PC-9 (cell line): ENCODE measurements at regions not wholly inside any gene's neighbourhood (a gene's known extent, or its start where the extent isn't known, plus 50 kb on each side); places are given as distances from the start of the nearest gene placed in this dataset.

Experiments
- EZH2 ChIP-seq: fragments of 200-600 bp; sonication (generic); IDR thresholded peaks from 2 replicates; pipeline ENCODE4 v1.8.0; 2017; ENCODE audit warnings: antibody characterized with exemption, low read depth
- TF ChIP-seq, protein P1 (sequence below): fragments of 200-600 bp; sonication (generic); conservative IDR thresholded peaks from 2 replicates; pipeline ENCODE4 v1.6.1; 2017; ENCODE audit warnings: mixed run types, antibody characterized with exemption, mild to moderate bottlenecking, moderate library complexity

DNA sequence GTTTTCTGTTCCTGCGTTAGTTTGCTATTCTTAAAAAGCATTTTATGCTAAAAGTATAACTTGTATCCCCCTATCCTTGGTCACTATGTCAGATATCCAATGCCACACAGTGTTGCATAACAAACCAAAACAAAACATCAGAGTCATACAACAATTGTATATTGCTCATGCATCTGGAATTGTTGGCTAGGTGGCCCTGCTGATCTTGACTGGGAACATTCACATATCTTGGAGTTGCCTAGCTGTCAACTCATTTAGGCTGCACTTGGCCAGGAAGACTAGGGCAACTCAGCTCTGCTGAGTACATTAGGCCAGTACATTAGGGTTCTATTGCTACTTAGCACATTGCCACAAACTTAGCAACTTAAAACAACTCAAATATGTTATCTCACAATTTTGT, 706.5 kb upstream of the UBE2E2 start:
- TF ChIP-seq, protein P1, sequence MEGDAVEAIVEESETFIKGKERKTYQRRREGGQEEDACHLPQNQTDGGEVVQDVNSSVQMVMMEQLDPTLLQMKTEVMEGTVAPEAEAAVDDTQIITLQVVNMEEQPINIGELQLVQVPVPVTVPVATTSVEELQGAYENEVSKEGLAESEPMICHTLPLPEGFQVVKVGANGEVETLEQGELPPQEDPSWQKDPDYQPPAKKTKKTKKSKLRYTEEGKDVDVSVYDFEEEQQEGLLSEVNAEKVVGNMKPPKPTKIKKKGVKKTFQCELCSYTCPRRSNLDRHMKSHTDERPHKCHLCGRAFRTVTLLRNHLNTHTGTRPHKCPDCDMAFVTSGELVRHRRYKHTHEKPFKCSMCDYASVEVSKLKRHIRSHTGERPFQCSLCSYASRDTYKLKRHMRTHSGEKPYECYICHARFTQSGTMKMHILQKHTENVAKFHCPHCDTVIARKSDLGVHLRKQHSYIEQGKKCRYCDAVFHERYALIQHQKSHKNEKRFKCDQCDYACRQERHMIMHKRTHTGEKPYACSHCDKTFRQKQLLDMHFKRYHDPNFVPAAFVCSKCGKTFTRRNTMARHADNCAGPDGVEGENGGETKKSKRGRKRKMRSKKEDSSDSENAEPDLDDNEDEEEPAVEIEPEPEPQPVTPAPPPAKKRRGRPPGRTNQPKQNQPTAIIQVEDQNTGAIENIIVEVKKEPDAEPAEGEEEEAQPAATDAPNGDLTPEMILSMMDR = no peak
- no peak for TF ChIP-seq EZH2
